Iris pigment epithelial cell (primary cell): ENCODE measurements at regions not wholly inside any gene's neighbourhood (a gene's known extent, or its start where the extent isn't known, plus 50 kb on each side); places are given as distances from the start of the nearest gene placed in this dataset.
"Not testable (repeated sequence)": the region's sequence is repeated elsewhere in the genome, so short reads cannot be mapped to it uniquely, and the experiment has no call there.

Experiments
- DNase-seq: peaks from one replicate; pipeline ENCODE4 v3.0.0-alpha.2; 2011; ENCODE audit warnings: low read depth

GRCh38 chr20:11682285-11682684 lies 235.4 kb upstream of the BTBD3 start:
- no peak for DNase-seq

GRCh38 chr20:11686195-11686594 lies 231.5 kb upstream of the BTBD3 start:
- DNase-seq, result no peak

- peak; percentile 27 for DNase-seq
Observed at GRCh38 chr20:11686820-11687543, 230.7 kb upstream of the BTBD3 start.

- DNase-seq, result no peak
Observed at GRCh38 chr20:11687546-11688292, 230.0 kb upstream of the BTBD3 start.

GRCh38 chr20:11689262-11689661 lies 228.4 kb upstream of the BTBD3 start:
- DNase-seq, result no peak

- DNase-seq, result no peak
Observed at GRCh38 chr20:11691766-11692165, 225.9 kb upstream of the BTBD3 start.

- no peak for DNase-seq
Observed at GRCh38 chr20:11692567-11692966, 225.1 kb upstream of the BTBD3 start.

- no peak for DNase-seq
Observed at GRCh38 chr20:11694467-11694866, 223.2 kb upstream of the BTBD3 start.

- DNase-seq, result no peak
Observed at GRCh38 chr20:11697055-11697454, 220.6 kb upstream of the BTBD3 start.

- DNase-seq, result no peak
Observed at GRCh38 chr20:11697646-11698045, 220.0 kb upstream of the BTBD3 start.

- no peak for DNase-seq
Observed at GRCh38 chr20:11698124-11698523, 219.6 kb upstream of the BTBD3 start.

- DNase-seq, result no peak
Observed at GRCh38 chr20:11700831-11701230, 216.9 kb upstream of the BTBD3 start.

- DNase-seq, result no peak
Observed at GRCh38 chr20:11702721-11703518, 214.8 kb upstream of the BTBD3 start.

GRCh38 chr20:11705512-11705911 lies 212.2 kb upstream of the BTBD3 start:
- no peak for DNase-seq

GRCh38 chr20:11708223-11708622 lies 209.5 kb upstream of the BTBD3 start:
- not testable (repeated sequence) for DNase-seq

GRCh38 chr20:11711214-11711613 lies 206.5 kb upstream of the BTBD3 start:
- no peak for DNase-seq

- DNase-seq, result no peak
Observed at GRCh38 chr20:11712639-11713160, 205.0 kb upstream of the BTBD3 start.

- peak; percentile 12 for DNase-seq
Observed at GRCh38 chr20:11714886-11715285, 202.8 kb upstream of the BTBD3 start.

GRCh38 chr20:11716239-11716944 lies 201.3 kb upstream of the BTBD3 start:
- DNase-seq, result peak; percentile 94

- DNase-seq, result no peak
Observed at GRCh38 chr20:11716945-11717248, 200.8 kb upstream of the BTBD3 start.

- no peak for DNase-seq
Observed at GRCh38 chr20:11717562-11717961, 200.1 kb upstream of the BTBD3 start.

GRCh38 chr20:11718474-11719094 lies 199.1 kb upstream of the BTBD3 start:
- no peak for DNase-seq
